ENCODE measurements at regions not wholly inside any gene's neighbourhood (a gene's known extent, or its start where the extent isn't known, plus 50 kb on each side); places are given as distances from the start of the nearest gene placed in this dataset.

- TF ChIP-seq, protein P1, sequence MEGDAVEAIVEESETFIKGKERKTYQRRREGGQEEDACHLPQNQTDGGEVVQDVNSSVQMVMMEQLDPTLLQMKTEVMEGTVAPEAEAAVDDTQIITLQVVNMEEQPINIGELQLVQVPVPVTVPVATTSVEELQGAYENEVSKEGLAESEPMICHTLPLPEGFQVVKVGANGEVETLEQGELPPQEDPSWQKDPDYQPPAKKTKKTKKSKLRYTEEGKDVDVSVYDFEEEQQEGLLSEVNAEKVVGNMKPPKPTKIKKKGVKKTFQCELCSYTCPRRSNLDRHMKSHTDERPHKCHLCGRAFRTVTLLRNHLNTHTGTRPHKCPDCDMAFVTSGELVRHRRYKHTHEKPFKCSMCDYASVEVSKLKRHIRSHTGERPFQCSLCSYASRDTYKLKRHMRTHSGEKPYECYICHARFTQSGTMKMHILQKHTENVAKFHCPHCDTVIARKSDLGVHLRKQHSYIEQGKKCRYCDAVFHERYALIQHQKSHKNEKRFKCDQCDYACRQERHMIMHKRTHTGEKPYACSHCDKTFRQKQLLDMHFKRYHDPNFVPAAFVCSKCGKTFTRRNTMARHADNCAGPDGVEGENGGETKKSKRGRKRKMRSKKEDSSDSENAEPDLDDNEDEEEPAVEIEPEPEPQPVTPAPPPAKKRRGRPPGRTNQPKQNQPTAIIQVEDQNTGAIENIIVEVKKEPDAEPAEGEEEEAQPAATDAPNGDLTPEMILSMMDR (IDR thresholded peaks at IDR 0.05) = no peak
- TF ChIP-seq POLR2A (IDR thresholded peaks at IDR 0.05) = no peak
These were observed 60.2 kb downstream of the PDE6H start for GRCh38 chr12:15033029-15033428.

All from testis (tissue), 2 donors.